ENCODE measurements at regions not wholly inside any gene's neighbourhood (a gene's known extent, or its start where the extent isn't known, plus 50 kb on each side); places are given as distances from the start of the nearest gene placed in this dataset.

DNA sequence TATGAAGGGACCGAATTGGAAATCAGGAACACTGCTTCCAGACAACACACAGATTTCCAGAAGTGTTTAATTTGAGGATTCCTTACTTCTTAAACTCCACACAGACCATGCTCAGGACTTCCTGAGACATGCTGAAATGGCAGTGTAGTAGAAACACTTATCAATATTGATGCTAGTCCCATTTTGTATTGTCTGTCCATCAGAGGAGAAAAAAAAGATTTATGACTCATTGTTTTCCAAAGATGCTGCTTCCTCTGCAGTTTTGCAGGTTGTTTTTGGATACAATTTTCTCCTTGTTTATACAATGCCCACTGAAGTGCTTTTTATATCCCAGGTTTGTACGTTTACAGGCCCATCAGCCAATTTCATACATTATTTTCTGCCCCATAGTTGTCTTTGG lies 68.3 kb upstream of the TANC2 start:
- WGBS, 4 donors: 59 to 66% (median 60%) methylated on average over 2 of the region's 2 CpGs
- intact Hi-C loops (cut with DNase I): no loop called here
- Histone ChIP-seq H3K4me1 (replicated peaks in 1 of 2) (peaks cover 2 to 6% of the 10 kb centered on the region in 2 donors), H3K9me3 (replicated peaks in 1 of 3) (no peaks in the 10 kb centered on the region), H3K36me3 (replicated peaks in 1 of 2) (no peaks in the 10 kb centered on the region), H3K4me3 (no peak overlapping the region), H3K27me3 (no peaks in the 10 kb centered on the region), H3K27ac (no peak overlapping the region)
- no peak for DNase-seq
- TF ChIP-seq, protein P1, sequence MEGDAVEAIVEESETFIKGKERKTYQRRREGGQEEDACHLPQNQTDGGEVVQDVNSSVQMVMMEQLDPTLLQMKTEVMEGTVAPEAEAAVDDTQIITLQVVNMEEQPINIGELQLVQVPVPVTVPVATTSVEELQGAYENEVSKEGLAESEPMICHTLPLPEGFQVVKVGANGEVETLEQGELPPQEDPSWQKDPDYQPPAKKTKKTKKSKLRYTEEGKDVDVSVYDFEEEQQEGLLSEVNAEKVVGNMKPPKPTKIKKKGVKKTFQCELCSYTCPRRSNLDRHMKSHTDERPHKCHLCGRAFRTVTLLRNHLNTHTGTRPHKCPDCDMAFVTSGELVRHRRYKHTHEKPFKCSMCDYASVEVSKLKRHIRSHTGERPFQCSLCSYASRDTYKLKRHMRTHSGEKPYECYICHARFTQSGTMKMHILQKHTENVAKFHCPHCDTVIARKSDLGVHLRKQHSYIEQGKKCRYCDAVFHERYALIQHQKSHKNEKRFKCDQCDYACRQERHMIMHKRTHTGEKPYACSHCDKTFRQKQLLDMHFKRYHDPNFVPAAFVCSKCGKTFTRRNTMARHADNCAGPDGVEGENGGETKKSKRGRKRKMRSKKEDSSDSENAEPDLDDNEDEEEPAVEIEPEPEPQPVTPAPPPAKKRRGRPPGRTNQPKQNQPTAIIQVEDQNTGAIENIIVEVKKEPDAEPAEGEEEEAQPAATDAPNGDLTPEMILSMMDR (IDR thresholded peaks at IDR 0.05): no peak
- no peak for TF ChIP-seq POLR2A (IDR thresholded peaks at IDR 0.05)

DNA sequence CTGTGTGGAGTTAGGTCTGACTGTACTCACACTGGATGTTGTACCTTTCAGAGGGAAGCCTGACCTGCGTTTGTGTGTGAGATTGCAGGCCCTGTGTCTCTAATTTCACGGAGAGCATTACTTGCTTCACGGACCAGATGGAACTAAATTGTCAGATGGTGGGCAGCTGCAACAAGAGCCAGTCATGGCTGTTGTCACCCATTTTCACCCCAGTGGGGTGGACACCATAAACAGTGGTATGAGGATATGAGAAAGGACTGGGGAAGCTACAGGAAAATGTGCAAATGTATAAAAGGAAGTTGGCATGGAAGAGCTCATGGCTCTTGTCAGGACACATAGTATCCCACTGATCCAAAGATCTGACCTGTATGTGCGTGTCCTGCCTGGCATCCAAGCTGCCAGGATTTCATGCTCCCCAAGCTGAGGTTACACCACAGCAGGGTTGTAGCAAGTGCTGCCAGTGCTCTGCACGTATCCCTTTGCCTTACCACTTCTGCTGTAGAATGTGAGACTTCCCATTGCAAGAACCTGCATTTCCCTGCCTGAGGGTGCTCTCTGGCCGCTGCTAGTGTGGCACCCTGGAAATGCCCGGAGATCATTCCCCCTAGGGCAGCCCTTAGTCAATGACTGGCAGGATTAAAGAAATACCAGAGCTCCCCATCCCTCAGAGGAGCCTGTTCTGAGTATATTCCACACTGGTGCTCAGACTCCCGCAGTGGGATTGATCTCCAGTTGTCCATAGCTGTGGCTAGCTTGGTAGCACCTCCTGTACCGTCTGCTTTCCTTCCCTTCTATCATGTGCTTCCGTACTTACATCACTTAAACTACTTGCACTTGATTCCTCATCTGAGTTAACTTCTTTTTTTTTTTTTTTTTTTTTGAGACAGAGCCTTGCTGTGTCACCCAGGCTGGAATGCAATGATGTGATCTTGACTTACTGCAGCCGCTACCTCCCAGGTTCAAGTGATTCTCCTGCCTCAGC lies 70.4 kb upstream of the TANC2 start:
- intact Hi-C loops (cut with DNase I): no loop called here
- TF ChIP-seq, protein P1 (IDR thresholded peaks at IDR 0.05): no peak
- TF ChIP-seq POLR2A (IDR thresholded peaks at IDR 0.05): no peak
- H3K4me1 ChIP-seq (replicated peaks in 1 of 2): peaks cover 7 to 16% of the 10 kb centered on the region in 2 donors
- peak overlapping the region in 3 of 5 donors; percentile 18 to 78 (median 46) for H3K27ac ChIP-seq
- no peaks in the 10 kb centered on the region for H3K27me3 ChIP-seq
- no peaks in the 10 kb centered on the region for H3K36me3 ChIP-seq (replicated peaks in 1 of 2)
- H3K4me3 ChIP-seq: no peak overlapping the region
- 79 to 83% (median 81%) methylated on average over 10 to 11 of the region's 11 CpGs for WGBS, 4 donors
- H3K9me3 ChIP-seq (replicated peaks in 1 of 3): no peaks in the 10 kb centered on the region
- peak in 3 of 7 donors; percentile 10 to 23 (median 23) for DNase-seq

DNA sequence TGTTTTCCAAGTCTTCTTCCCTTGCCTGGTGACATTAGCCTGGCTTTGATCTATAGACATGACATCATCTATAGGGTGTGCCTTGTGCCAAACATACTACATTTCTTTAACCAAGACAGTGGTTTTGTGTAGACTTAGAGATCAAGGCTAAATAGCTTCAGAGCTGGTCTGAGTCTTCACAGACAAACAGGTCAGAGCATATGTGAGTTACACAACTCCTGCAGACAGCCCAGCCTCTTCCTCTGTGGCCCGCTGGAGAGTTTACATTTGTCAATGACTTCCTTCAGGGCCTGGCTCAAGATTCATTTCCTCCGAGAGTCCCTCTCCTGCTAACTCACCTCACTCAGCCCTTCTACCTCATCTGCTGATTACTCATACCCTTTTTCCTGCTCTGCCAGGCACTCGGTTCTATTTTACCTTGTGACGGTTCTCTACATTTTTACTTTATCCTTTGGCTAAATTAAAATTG lies 73.1 kb upstream of the TANC2 start:
- Histone ChIP-seq H3K9me3 (replicated peaks in 1 of 3) (no peaks in the 10 kb centered on the region), H3K4me1 (replicated peaks in 1 of 2) (peaks cover 7 to 16% of the 10 kb centered on the region in 2 donors), H3K4me3 (no peak overlapping the region), H3K36me3 (replicated peaks in 1 of 2) (no peaks in the 10 kb centered on the region), H3K27me3 (no peaks in the 10 kb centered on the region), H3K27ac (peak overlapping the region in 3 of 5 donors; percentile 15 to 71 (median 63))
- intact Hi-C loops (cut with DNase I): no loop called here
- no peak for TF ChIP-seq POLR2A (IDR thresholded peaks at IDR 0.05)
- WGBS, 4 donors: 9 to 19% (median 11%) methylated on average over 4 of the region's 4 CpGs
- peak in 6 of 7 donors; percentile 55 to 80 (median 66) for DNase-seq

DNA sequence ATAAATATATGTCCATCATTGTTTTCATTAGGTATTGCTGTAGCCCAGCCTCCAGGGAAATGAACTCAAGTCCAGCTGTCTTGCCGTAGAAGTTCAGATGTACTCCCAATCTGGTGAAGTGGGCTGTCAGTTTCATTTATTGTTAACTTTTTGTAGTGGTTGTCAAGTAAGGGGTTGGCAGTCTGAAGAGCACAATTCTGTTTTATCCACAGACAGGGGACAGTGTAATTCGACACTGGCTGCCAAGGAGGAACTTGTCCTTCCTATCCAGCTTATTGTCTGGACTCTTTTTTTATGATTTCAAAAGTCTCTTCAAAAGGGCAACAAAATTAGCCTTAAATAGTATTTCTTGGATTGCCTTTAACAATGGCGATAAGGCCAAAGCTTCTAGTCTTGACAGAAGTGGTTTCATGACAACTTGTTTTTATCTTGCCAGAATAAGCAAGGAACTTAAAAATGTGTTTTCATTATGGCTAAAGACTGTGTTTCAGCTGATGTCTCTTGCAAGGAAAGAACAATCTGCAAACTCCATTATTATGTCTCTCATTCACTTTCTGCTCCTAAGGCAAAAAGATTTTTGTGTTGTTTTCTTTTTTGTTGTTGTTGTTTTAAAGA lies 73.9 kb upstream of the TANC2 start:
- H3K36me3 ChIP-seq (replicated peaks in 1 of 2): no peaks in the 10 kb centered on the region
- no peaks in the 10 kb centered on the region for H3K9me3 ChIP-seq (replicated peaks in 1 of 3)
- intact Hi-C loops (cut with DNase I): no loop called here
- no peak overlapping the region for H3K4me3 ChIP-seq
- peak in 1 of 7 donors; percentile 18 for DNase-seq
- WGBS, 4 donors: 27 to 48% (median 47%) methylated on average over 3 of the region's 3 CpGs
- no peaks in the 10 kb centered on the region for H3K27me3 ChIP-seq
- H3K4me1 ChIP-seq (replicated peaks in 1 of 2): peaks cover 7 to 16% of the 10 kb centered on the region in 2 donors
- peak overlapping the region in 3 of 5 donors; percentile 15 to 71 (median 63) for H3K27ac ChIP-seq
- TF ChIP-seq, protein P1 (IDR thresholded peaks at IDR 0.05): no peak
- TF ChIP-seq POLR2A (IDR thresholded peaks at IDR 0.05): no peak
